T-cell (primary cell): ENCODE measurements at regions not wholly inside any gene's neighbourhood (a gene's known extent, or its start where the extent isn't known, plus 50 kb on each side); places are given as distances from the start of the nearest gene placed in this dataset.

ENCODE experiments used
- ATAC-seq, 4 experiments: fragments of 200-7000 bp in 3 of 4; fragments of 150-1000 bp in 1 of 4; cut with Tn5 transposase; replicated peaks in 1 of 4; 1 replicate in 3 of 4; 2 replicates in 1 of 4; pipeline ENCODE4 v1.10.0; 2021; ENCODE audit warnings: moderate library complexity in 3 of 4, mild to moderate bottlenecking in 2 of 4, moderate number of reproducible peaks in 1 of 4
- CTCF ChIA-PET, 2 donors: fragments of 300-600 bp; sonication (Branson Sonifier 250); formaldehyde crosslinking; loops; one replicate each; lab custom pipeline; 2022; ENCODE audit warnings: antibody characterized with exemption in 2 of 2; lab: Charles Lee
- POLR2A ChIA-PET, 2 donors: fragments of 300-600 bp; sonication (Branson Sonifier 250); formaldehyde crosslinking; loops; one replicate each; lab custom pipeline; 2022; ENCODE audit warnings: antibody characterized with exemption in 2 of 2; lab: Charles Lee
- DNase-seq, 35 experiments: peaks; one replicate each; pipeline versions ENCODE4 v3.0.0 to v3.0.0-alpha.2; 2013 to 2023
- H3K27ac ChIP-seq: one replicate; pipeline ENCODE4 v1.5.1; 2013; ENCODE audit warnings: low read length
- H3K27me3 ChIP-seq, 2 experiments: replicated peaks in 1 of 2; 1 replicate in 1 of 2; 2 replicates in 1 of 2; pipeline versions ENCODE4 v1.6.1 to v1.7.0; 2013; ENCODE audit warnings: low read length in 1 of 2, mixed read lengths in 1 of 2; ENCODE audit not compliant: control insufficient read depth in 2 of 2, insufficient read depth in 2 of 2; ENCODE audit errors: extremely low read depth in 1 of 2
- H3K36me3 ChIP-seq, 2 donors: 1 replicate in 1 of 2; 2 replicates in 1 of 2; pipeline versions ENCODE4 v1.6.1 to v1.7.0; 2013; ENCODE audit warnings: low read length in 1 of 2; ENCODE audit not compliant: control insufficient read depth in 2 of 2, insufficient read depth in 1 of 2; ENCODE audit errors: extremely low read depth in 1 of 2
- H3K4me1 ChIP-seq, 2 experiments: 1 replicate in 1 of 2; 2 replicates in 1 of 2; pipeline versions ENCODE4 v1.6.1 to v1.7.0; 2013; ENCODE audit warnings: low read length in 2 of 2, mixed read lengths in 1 of 2; ENCODE audit not compliant: insufficient read depth in 2 of 2, control insufficient read depth in 1 of 2; ENCODE audit errors: extremely low read depth in 1 of 2
- H3K4me3 ChIP-seq, 2 donors: 1 replicate in 1 of 2; 2 replicates in 1 of 2; pipeline versions ENCODE4 v1.5.1 to v1.7.0; 2013; ENCODE audit warnings: mild to moderate bottlenecking in 2 of 2, low read length in 1 of 2, moderate library complexity in 1 of 2; ENCODE audit not compliant: control insufficient read depth in 1 of 2; ENCODE audit errors: extremely low read depth in 1 of 2
- H3K9me3 ChIP-seq: 2 replicates; pipeline ENCODE4 v1.7.0; 2013
- H3K27ac Mint-ChIP-seq, 2 donors: one replicate each; pipeline ENCODE4 v1.8.0; 2020 to 2021; ENCODE audit warnings: mild to moderate bottlenecking in 2 of 2, mixed read lengths in 2 of 2
- H3K27me3 Mint-ChIP-seq, 2 donors: one replicate each; pipeline ENCODE4 v1.8.0; 2021 to 2022; ENCODE audit warnings: mixed read lengths in 2 of 2
- H3K36me3 Mint-ChIP-seq: one replicate; pipeline ENCODE4 v1.8.0; 2021; ENCODE audit warnings: mixed read lengths
- H3K4me1 Mint-ChIP-seq, 3 donors: one replicate each; pipeline ENCODE4 v1.8.0; 2020 to 2022; ENCODE audit warnings: mixed read lengths in 3 of 3, mild to moderate bottlenecking in 1 of 3
- H3K4me3 Mint-ChIP-seq, 3 donors: one replicate each; pipeline ENCODE4 v1.8.0; 2020 to 2022; ENCODE audit warnings: mild to moderate bottlenecking in 3 of 3, mixed read lengths in 3 of 3, moderate library complexity in 3 of 3
- H3K9me3 Mint-ChIP-seq, 3 donors: one replicate each; pipeline ENCODE4 v1.8.0; 2020 to 2022; ENCODE audit warnings: mixed read lengths in 3 of 3
- WGBS: methylation state at CpG from one replicate; pipeline ENCODE4 v1.1.5; 2013; ENCODE audit warnings: missing lambda C conversion rate; ENCODE audit not compliant: insufficient coverage; 5-methylcytosine and 5-hydroxymethylcytosine counted together

DNA sequence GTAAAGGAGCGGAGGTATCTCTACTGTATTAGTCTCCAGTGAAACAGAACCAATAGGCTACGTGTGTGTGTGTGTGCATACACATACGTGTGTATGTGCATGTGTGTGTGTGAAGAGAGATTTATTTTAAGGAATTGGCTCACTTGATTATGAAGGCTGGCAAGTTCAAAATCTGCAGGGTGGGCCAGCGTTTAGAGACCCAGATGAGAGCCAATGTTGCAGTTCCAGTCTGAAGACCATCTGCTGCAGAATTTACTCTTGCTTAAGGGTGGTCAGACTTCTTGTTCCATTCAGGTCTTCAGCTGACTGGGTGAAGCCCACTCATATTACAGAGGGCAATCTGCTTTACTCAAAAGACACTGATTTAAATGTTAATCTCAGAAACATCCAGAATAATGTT lies 119.2 kb downstream of the FGF18 start:
- H3K27me3 Mint-ChIP-seq, result peaks cover 44 to 51% of the 10 kb centered on the region in 2 donors
- H3K36me3 Mint-ChIP-seq, result no peaks in the 10 kb centered on the region
- H3K4me1 ChIP-seq, result no peaks in the 10 kb centered on the region
- H3K4me3 ChIP-seq, result no peak overlapping the region
- no peak overlapping the region for H3K4me3 Mint-ChIP-seq
- WGBS, result 40% methylated on average over 4 of the region's 4 CpGs
- DNase-seq (no peak), ATAC-seq (no peak)
- H3K27me3 ChIP-seq, result peaks cover 0 to 39% of the 10 kb centered on the region in 2 experiments
- H3K9me3 ChIP-seq, result no peaks in the 10 kb centered on the region
- no peak overlapping the region for H3K27ac Mint-ChIP-seq
- no peak overlapping the region for H3K27ac ChIP-seq
- POLR2A ChIA-PET, result no interaction called here
- H3K4me1 Mint-ChIP-seq, result no peaks in the 10 kb centered on the region
- no peaks in the 10 kb centered on the region for H3K9me3 Mint-ChIP-seq
- CTCF ChIA-PET, result no interaction called here
- no peaks in the 10 kb centered on the region for H3K36me3 ChIP-seq

DNA sequence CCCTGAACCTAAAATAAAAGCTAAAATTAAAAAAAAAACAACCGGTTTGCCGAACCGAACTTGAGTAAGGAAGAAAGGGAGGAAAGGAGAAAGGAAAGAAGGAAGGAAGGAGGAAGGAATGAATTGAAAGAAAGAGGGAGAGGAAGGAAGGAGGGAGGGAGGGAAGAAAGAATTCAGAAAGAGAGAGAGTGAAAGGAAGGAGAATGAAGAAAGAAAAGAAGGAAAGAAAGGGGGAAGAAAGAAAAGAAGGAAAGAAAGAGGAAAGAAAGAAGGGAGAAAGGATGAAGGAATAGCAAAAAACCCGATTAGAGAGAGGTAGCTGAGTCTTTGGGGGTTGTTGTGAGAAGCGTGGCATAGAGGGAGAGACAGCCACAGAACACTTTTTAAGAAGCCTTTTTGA lies 121.4 kb downstream of the FGF18 start:
- no peaks in the 10 kb centered on the region for H3K9me3 Mint-ChIP-seq
- no peak overlapping the region for H3K27ac Mint-ChIP-seq
- no peaks in the 10 kb centered on the region for H3K36me3 ChIP-seq
- H3K9me3 ChIP-seq, result no peaks in the 10 kb centered on the region
- no peak overlapping the region for H3K4me3 Mint-ChIP-seq
- ChIA-PET CTCF (no interaction called here), POLR2A (no interaction called here)
- no peak for ATAC-seq
- peaks cover 32 to 35% of the 10 kb centered on the region in 2 donors for H3K27me3 Mint-ChIP-seq
- H3K27ac ChIP-seq, result no peak overlapping the region
- WGBS, result 88% methylated on average over 4 of the region's 5 CpGs
- peaks cover 0 to 44% of the 10 kb centered on the region in 2 experiments for H3K27me3 ChIP-seq
- no peak for DNase-seq
- H3K36me3 Mint-ChIP-seq, result no peaks in the 10 kb centered on the region
- no peak overlapping the region for H3K4me3 ChIP-seq
- H3K4me1 Mint-ChIP-seq, result no peaks in the 10 kb centered on the region
- H3K4me1 ChIP-seq, result no peaks in the 10 kb centered on the region

DNA sequence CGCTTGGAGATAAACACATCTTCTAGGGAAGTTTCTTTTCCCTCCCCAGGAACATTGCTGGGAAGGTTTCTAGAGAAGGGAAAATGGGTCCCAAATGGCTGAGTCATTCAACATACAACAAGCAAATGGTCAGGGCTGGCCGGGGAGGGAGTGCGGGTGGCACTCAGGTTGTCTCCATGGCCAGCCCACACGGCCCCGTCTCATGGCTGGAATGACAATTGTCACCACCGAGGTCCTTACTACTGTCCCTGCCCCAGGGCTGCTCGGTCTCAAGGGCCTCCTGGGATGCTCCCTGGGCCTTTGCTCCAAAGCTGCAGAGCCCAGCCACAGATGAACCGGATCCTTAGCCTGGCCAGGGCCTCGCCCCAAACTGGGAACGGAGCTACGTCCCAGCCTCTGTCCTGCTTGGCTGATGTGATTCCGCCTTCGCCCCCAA lies 121.9 kb downstream of the FGF18 start:
- DNase-seq (no peak), ATAC-seq (no peak)
- H3K27me3 Mint-ChIP-seq, result peaks cover 27 to 32% of the 10 kb centered on the region in 2 donors
- H3K4me1 Mint-ChIP-seq, result no peaks in the 10 kb centered on the region
- no peaks in the 10 kb centered on the region for H3K36me3 Mint-ChIP-seq
- POLR2A ChIA-PET, result no interaction called here
- no peak overlapping the region for H3K4me3 Mint-ChIP-seq
- no peak overlapping the region for H3K4me3 ChIP-seq
- H3K36me3 ChIP-seq, result no peaks in the 10 kb centered on the region
- H3K9me3 ChIP-seq, result no peaks in the 10 kb centered on the region
- peaks cover 0 to 47% of the 10 kb centered on the region in 2 experiments for H3K27me3 ChIP-seq
- no peaks in the 10 kb centered on the region for H3K9me3 Mint-ChIP-seq
- no peak overlapping the region for H3K27ac Mint-ChIP-seq
- H3K27ac ChIP-seq, result no peak overlapping the region
- no peaks in the 10 kb centered on the region for H3K4me1 ChIP-seq
- 82% methylated on average over 12 of the region's 13 CpGs for WGBS
- CTCF ChIA-PET, result no interaction called here

DNA sequence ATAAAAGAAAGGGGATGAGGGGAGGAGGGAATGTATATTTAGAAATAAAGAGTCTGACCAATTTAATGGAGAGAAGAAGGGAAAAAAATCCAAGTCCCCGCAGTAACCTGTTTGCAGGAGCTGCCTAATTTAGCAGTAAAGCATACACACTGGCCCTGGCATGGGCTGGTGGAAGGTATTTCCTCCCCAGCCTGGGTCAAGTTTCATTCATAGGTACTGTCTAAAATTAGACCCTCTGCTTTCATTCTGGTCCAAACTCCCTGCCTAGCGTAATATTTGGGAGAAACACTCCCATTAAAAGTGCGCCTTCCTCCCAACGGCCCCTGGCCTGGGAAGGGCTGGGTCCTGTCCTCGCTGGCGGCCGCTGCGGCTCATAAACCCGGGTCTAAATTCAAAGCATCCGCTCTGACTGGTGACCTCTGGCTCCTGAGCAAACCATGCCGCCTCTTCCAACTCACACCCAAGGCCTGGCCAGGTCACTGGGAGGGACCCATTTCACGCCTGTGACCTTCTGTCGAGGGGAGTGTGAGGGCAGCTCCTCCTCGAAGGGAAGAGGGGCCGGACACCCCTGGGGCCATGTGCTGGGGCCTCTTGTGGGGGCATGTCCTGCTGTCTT lies 123.2 kb downstream of the FGF18 start:
- ATAC-seq, result no peak
- H3K27ac Mint-ChIP-seq, result no peak overlapping the region
- no peak for DNase-seq
- no peaks in the 10 kb centered on the region for H3K9me3 ChIP-seq
- H3K4me1 ChIP-seq, result no peaks in the 10 kb centered on the region
- no peak overlapping the region for H3K27ac ChIP-seq
- ChIA-PET POLR2A (no interaction called here), CTCF (no interaction called here)
- H3K27me3 Mint-ChIP-seq, result peaks cover 24 to 27% of the 10 kb centered on the region in 2 donors
- H3K4me3 Mint-ChIP-seq, result no peak overlapping the region
- H3K4me3 ChIP-seq, result no peak overlapping the region
- 83% methylated on average over 11 of the region's 15 CpGs for WGBS
- no peaks in the 10 kb centered on the region for H3K9me3 Mint-ChIP-seq
- H3K36me3 ChIP-seq, result no peaks in the 10 kb centered on the region
- H3K4me1 Mint-ChIP-seq, result no peaks in the 10 kb centered on the region
- H3K36me3 Mint-ChIP-seq, result no peaks in the 10 kb centered on the region
- H3K27me3 ChIP-seq, result peaks cover 0 to 46% of the 10 kb centered on the region in 2 experiments

DNA sequence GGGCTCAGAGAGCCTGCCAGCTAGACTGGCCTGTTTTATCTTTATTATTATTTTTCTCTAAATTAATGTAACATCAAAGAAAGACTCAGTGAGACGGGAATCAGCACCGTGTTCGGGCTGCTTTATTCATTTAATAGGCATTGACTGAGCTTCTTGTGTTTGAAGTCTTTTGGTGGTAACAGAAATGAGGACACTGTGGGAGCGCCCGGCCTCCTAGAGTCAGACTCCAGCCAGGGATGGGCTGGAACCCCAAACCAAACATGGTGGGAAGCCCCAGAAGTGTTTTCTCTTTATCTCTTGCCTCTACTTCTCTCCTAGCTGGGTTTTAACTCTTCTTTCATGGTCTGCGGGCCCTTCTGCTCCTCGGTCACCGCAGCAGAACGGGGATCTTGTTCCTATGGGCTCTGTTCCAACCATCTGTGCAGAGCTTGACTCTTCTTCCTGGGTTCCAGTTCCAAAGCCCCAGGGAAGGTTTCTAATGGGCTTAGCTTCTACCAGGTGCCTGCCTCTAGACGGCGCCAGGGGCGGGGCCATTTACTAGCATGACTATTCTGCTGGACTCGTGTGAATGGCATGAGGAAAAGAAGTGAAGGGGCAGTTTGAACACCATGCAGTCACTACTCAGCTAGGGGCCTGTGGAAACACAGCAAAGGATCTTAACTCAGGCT lies 123.8 kb downstream of the FGF18 start:
- Histone ChIP-seq H3K36me3 (no peaks in the 10 kb centered on the region), H3K4me1 (no peaks in the 10 kb centered on the region), H3K27me3 (peaks cover 0 to 42% of the 10 kb centered on the region in 2 experiments), H3K27ac (no peak overlapping the region), H3K9me3 (no peaks in the 10 kb centered on the region), H3K4me3 (no peak overlapping the region)
- no peak for DNase-seq
- ChIA-PET POLR2A (interaction anchor here in 1 of 2 donors (0.5 kb wide), 1 partner anchor 164 kb away, joined by 3 read pairs; no protein-coding TSS in a partner anchor), CTCF (no interaction called here)
- ATAC-seq, result no peak
- no peak overlapping the region for H3K27ac Mint-ChIP-seq
- no peak overlapping the region for H3K4me3 Mint-ChIP-seq
- no peaks in the 10 kb centered on the region for H3K4me1 Mint-ChIP-seq
- peaks cover 24 to 28% of the 10 kb centered on the region in 2 donors for H3K27me3 Mint-ChIP-seq
- 79% methylated on average over 8 of the region's 13 CpGs for WGBS
- no peaks in the 10 kb centered on the region for H3K9me3 Mint-ChIP-seq
- H3K36me3 Mint-ChIP-seq, result no peaks in the 10 kb centered on the region

DNA sequence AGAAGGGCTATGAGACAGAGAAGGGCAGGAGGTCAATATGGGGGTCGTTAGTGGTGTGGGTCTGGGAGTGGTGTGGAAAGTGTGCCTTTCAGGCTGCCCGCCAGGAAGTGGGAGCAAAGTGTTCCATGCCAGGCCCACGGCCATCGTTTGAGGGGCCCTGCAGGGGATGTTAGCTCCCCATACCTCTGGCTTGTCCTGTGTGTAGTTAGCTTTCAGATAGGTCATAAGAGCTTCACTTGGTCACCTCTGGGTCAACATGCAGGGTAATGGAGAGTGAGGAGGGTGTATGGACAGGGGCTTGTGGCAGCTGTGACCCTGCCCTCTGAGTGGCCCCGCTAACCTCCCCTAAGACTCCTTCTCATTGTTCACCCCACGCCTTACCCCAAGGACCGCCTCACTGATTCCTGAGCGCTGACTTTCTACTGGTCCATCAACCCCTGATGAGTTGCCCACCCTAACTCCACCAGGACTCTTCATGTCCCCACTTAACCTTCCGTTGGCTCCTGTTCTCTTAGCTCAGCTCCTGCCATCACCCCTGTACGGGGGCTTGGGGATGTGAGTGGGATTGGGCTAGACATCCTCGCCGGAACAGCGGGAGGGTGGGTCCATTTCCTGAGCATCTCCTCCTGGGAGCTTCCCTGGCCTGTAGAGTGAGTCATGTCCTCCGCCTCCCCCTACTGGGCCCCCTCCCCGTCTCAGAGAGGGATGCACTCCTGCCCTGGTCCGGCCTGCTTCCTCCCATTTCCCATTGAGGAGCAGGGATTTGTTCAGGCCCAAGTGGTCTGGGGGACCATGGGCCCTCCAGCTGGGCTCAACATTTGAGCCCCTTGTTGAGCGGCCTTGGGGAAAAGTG lies 125.7 kb downstream of the FGF18 start:
- no peaks in the 10 kb centered on the region for H3K4me1 Mint-ChIP-seq
- no peak overlapping the region for H3K27ac Mint-ChIP-seq
- Histone ChIP-seq H3K27ac (no peak overlapping the region), H3K27me3 (peaks cover 0 to 32% of the 10 kb centered on the region in 2 experiments), H3K36me3 (no peaks in the 10 kb centered on the region), H3K9me3 (no peaks in the 10 kb centered on the region), H3K4me1 (no peaks in the 10 kb centered on the region), H3K4me3 (no peak overlapping the region)
- H3K36me3 Mint-ChIP-seq, result no peaks in the 10 kb centered on the region
- POLR2A ChIA-PET, result no interaction called here
- 79% methylated on average over 9 of the region's 17 CpGs for WGBS
- no peaks in the 10 kb centered on the region for H3K9me3 Mint-ChIP-seq
- ATAC-seq (no peak), DNase-seq (no peak)
- H3K27me3 Mint-ChIP-seq, result peaks cover 17 to 31% of the 10 kb centered on the region in 2 donors
- no peak overlapping the region for H3K4me3 Mint-ChIP-seq
- CTCF ChIA-PET, result interaction anchor here in 1 of 2 donors (0.5 kb wide), 1 partner anchor 206 kb away, joined by 4 read pairs; no protein-coding TSS in a partner anchor
